Calu3 (cell line): ENCODE measurements at regions not wholly inside any gene's neighbourhood (a gene's known extent, or its start where the extent isn't known, plus 50 kb on each side); places are given as distances from the start of the nearest gene placed in this dataset.

Experiments used
- BruUV-seq: library from RNA; stranded (reverse); fragments of 400-500 nt; replicated peaks from 2 replicates; lab custom pipeline; 2021; lab: Mats Ljungman, UMichigan
- CTCF ChIA-PET: fragments of 300-600 bp; sonication (Branson Sonifier 250); formaldehyde crosslinking; loops from one replicate; lab custom pipeline; 2022; ENCODE audit warnings: antibody characterized with exemption; lab: Charles Lee
- DNase-seq: peaks from one replicate; pipeline ENCODE4 v3.0.0; 2022
- H3K27ac Mint-ChIP-seq: one replicate; pipeline ENCODE4 v1.8.0; 2022; ENCODE audit warnings: mixed read lengths; ENCODE audit not compliant: unreplicated experiment
- H3K27me3 Mint-ChIP-seq: one replicate; pipeline ENCODE4 v1.8.0; 2022; ENCODE audit warnings: mixed read lengths; ENCODE audit not compliant: unreplicated experiment
- H3K36me3 Mint-ChIP-seq: one replicate; pipeline ENCODE4 v1.8.0; 2022; ENCODE audit warnings: mild to moderate bottlenecking, moderate library complexity, mixed read lengths; ENCODE audit not compliant: insufficient read depth, unreplicated experiment
- H3K4me1 Mint-ChIP-seq: one replicate; pipeline ENCODE4 v1.8.0; 2022; ENCODE audit warnings: mild to moderate bottlenecking, low read depth, mixed read lengths; ENCODE audit not compliant: unreplicated experiment
- H3K4me3 Mint-ChIP-seq: one replicate; pipeline ENCODE4 v1.8.0; 2022; ENCODE audit warnings: mild to moderate bottlenecking, low read depth, moderate library complexity, mixed read lengths; ENCODE audit not compliant: unreplicated experiment
- H3K9me3 Mint-ChIP-seq: one replicate; pipeline ENCODE4 v1.8.0; 2022; ENCODE audit warnings: low read depth, mixed read lengths; ENCODE audit not compliant: unreplicated experiment
- CTCF ChIP-seq: fragments of 200-600 bp; IDR thresholded peaks from one replicate; pipeline ENCODE4 v1.8.0; 2022; ENCODE audit warnings: antibody characterized with exemption; ENCODE audit not compliant: unreplicated experiment
- intact Hi-C: fragments of 100-400 bp; cut with micrococcal nuclease; formaldehyde crosslinking; loops from one replicate; pipeline ENCODE4 v1.10.0; 2022; ENCODE audit not compliant: unreplicated experiment

DNA sequence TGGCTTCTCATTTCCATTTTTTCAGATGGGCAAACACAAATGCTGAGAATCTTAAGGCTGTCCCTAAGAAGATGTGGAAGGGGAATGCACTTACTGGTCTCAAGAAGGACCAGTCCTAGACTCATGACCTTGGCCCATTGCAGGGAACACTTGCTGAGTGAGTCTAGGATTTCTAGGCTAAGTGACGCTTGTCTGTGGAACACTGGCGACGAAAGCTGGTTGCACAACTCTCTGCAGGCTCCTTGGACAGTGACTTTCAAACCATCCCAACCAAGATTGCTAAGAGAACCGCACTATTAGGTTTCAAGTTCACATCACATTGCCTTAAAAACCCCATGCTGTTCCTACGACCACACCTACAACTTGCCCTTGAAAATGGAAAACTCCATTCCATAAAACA is 174.1 kb downstream of the AXIN2 start:
- no peak for TF ChIP-seq CTCF
- Mint-ChIP-seq H3K27ac (no peak overlapping the region), H3K27me3 (peaks cover 24% of the 10 kb centered on the region), H3K4me1 (no peaks in the 10 kb centered on the region), H3K4me3 (no peak overlapping the region), H3K9me3 (peaks cover 5% of the 10 kb centered on the region), H3K36me3 (no peaks in the 10 kb centered on the region)
- DNase-seq: no peak
- CTCF ChIA-PET: no interaction called here
- BruUV-seq: no TSS peak
- intact Hi-C loops: no loop called here

GRCh38 chr17:65385726-65386125 is 175.7 kb downstream of the AXIN2 start:
- Mint-ChIP-seq H3K27me3 (peaks cover 21% of the 10 kb centered on the region), H3K27ac (no peak overlapping the region), H3K4me3 (no peak overlapping the region), H3K4me1 (no peaks in the 10 kb centered on the region), H3K36me3 (no peaks in the 10 kb centered on the region), H3K9me3 (peaks cover 3% of the 10 kb centered on the region)
- BruUV-seq: no TSS peak
- CTCF ChIA-PET: no interaction called here
- no peak for TF ChIP-seq CTCF
- intact Hi-C loops: no loop called here
- no peak for DNase-seq

GRCh38 chr17:65385071-65385470 is 176.4 kb downstream of the AXIN2 start:
- Mint-ChIP-seq H3K36me3 (no peaks in the 10 kb centered on the region), H3K4me3 (no peak overlapping the region), H3K27ac (no peak overlapping the region), H3K9me3 (peaks cover 3% of the 10 kb centered on the region), H3K4me1 (no peaks in the 10 kb centered on the region), H3K27me3 (peaks cover 22% of the 10 kb centered on the region)
- no peak for TF ChIP-seq CTCF
- intact Hi-C loops: no loop called here
- CTCF ChIA-PET: no interaction called here
- no TSS peak for BruUV-seq
- DNase-seq: no peak

GRCh38 chr17:65381152-65381551 is 180.3 kb downstream of the AXIN2 start:
- no peaks in the 10 kb centered on the region for H3K36me3 Mint-ChIP-seq
- H3K9me3 Mint-ChIP-seq: no peaks in the 10 kb centered on the region
- BruUV-seq: no TSS peak
- H3K4me1 Mint-ChIP-seq: no peaks in the 10 kb centered on the region
- intact Hi-C loops: no loop called here
- TF ChIP-seq CTCF: no peak
- peaks cover 22% of the 10 kb centered on the region for H3K27me3 Mint-ChIP-seq
- no peak overlapping the region for H3K27ac Mint-ChIP-seq
- CTCF ChIA-PET: no interaction called here
- H3K4me3 Mint-ChIP-seq: no peak overlapping the region
- DNase-seq: no peak
